ENCODE measurements at regions not wholly inside any gene's neighbourhood (a gene's known extent, or its start where the extent isn't known, plus 50 kb on each side); places are given as distances from the start of the nearest gene placed in this dataset.

- no peak for DNase-seq (ENCODE audit: extremely low spot score, unreplicated experiment)
- no peaks in the 10 kb centered on the region for H3K36me3 Mint-ChIP-seq (ENCODE audit: unreplicated experiment)
- TF ChIP-seq CTCF (IDR thresholded peaks at IDR 0.05): no peak
- peaks cover 11% of the 10 kb centered on the region for H3K4me1 Mint-ChIP-seq (ENCODE audit: unreplicated experiment)
- H3K4me3 Mint-ChIP-seq (ENCODE audit: unreplicated experiment): no peak overlapping the region
- no peak overlapping the region for H3K27ac Mint-ChIP-seq (ENCODE audit: unreplicated experiment)
- no peaks in the 10 kb centered on the region for H3K27me3 Mint-ChIP-seq (ENCODE audit: unreplicated experiment)
- peaks cover 1% of the 10 kb centered on the region for H3K9me3 Mint-ChIP-seq (ENCODE audit: unreplicated experiment)
Observed at GRCh38 chr3:104892044-104892443, 474.7 kb upstream of the ALCAM start.

GRCh38 chr3:104896624-104897023, 470.1 kb upstream of the ALCAM start:
- no peak overlapping the region for H3K4me3 Mint-ChIP-seq (ENCODE audit: unreplicated experiment)
- no peak for TF ChIP-seq CTCF (IDR thresholded peaks at IDR 0.05)
- no peak overlapping the region for H3K27ac Mint-ChIP-seq (ENCODE audit: unreplicated experiment)
- H3K36me3 Mint-ChIP-seq (ENCODE audit: unreplicated experiment): no peaks in the 10 kb centered on the region
- H3K27me3 Mint-ChIP-seq (ENCODE audit: unreplicated experiment): no peaks in the 10 kb centered on the region
- no peak for DNase-seq (ENCODE audit: extremely low spot score, unreplicated experiment)
- peaks cover 3% of the 10 kb centered on the region for H3K9me3 Mint-ChIP-seq (ENCODE audit: unreplicated experiment)
- H3K4me1 Mint-ChIP-seq (ENCODE audit: unreplicated experiment): peaks cover 14% of the 10 kb centered on the region

- H3K27me3 Mint-ChIP-seq (ENCODE audit: unreplicated experiment): no peaks in the 10 kb centered on the region
- peaks cover 21% of the 10 kb centered on the region for H3K9me3 Mint-ChIP-seq (ENCODE audit: unreplicated experiment)
- TF ChIP-seq CTCF (IDR thresholded peaks at IDR 0.05): no peak
- no peak for DNase-seq (ENCODE audit: extremely low spot score, unreplicated experiment)
- H3K36me3 Mint-ChIP-seq (ENCODE audit: unreplicated experiment): peaks cover 2% of the 10 kb centered on the region
- peaks cover 9% of the 10 kb centered on the region for H3K4me1 Mint-ChIP-seq (ENCODE audit: unreplicated experiment)
- no peak overlapping the region for H3K27ac Mint-ChIP-seq (ENCODE audit: unreplicated experiment)
- no peak overlapping the region for H3K4me3 Mint-ChIP-seq (ENCODE audit: unreplicated experiment)
Observed at GRCh38 chr3:104901396-104901795, 465.3 kb upstream of the ALCAM start.

DNA sequence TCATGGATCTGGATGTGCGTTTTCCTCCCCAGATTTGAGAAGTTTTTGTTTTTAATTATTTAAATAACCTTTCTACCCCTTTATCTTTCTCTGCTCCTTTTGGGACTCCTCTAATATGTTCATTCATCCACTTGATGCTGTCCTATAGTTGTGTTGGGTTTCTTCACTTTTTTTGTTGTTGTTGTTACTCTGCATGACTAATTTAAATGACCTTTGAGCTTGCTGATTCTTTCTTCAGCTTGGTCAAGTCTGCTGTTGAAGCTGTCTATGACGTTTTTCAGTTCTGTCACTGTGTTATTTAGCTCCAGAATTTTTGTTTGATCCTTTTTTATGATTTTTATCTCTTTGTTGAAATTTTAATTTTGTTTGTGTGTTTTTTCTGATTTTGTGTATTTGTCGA, 463.6 kb upstream of the ALCAM start:
- H3K9me3 Mint-ChIP-seq (ENCODE audit: unreplicated experiment): peaks cover 18% of the 10 kb centered on the region
- H3K27ac Mint-ChIP-seq (ENCODE audit: unreplicated experiment): no peak overlapping the region
- no peak for DNase-seq (ENCODE audit: extremely low spot score, unreplicated experiment)
- H3K27me3 Mint-ChIP-seq (ENCODE audit: unreplicated experiment): no peaks in the 10 kb centered on the region
- no peak for TF ChIP-seq CTCF (IDR thresholded peaks at IDR 0.05)
- H3K4me1 Mint-ChIP-seq (ENCODE audit: unreplicated experiment): peaks cover 6% of the 10 kb centered on the region
- no peak overlapping the region for H3K4me3 Mint-ChIP-seq (ENCODE audit: unreplicated experiment)
- H3K36me3 Mint-ChIP-seq (ENCODE audit: unreplicated experiment): peaks cover 2% of the 10 kb centered on the region

- H3K9me3 Mint-ChIP-seq (ENCODE audit: unreplicated experiment): peaks cover 18% of the 10 kb centered on the region
- no peaks in the 10 kb centered on the region for H3K27me3 Mint-ChIP-seq (ENCODE audit: unreplicated experiment)
- no peak for DNase-seq (ENCODE audit: extremely low spot score, unreplicated experiment)
- no peak overlapping the region for H3K4me3 Mint-ChIP-seq (ENCODE audit: unreplicated experiment)
- peaks cover 29% of the 10 kb centered on the region for H3K4me1 Mint-ChIP-seq (ENCODE audit: unreplicated experiment)
- peaks cover 2% of the 10 kb centered on the region for H3K36me3 Mint-ChIP-seq (ENCODE audit: unreplicated experiment)
- no peak for TF ChIP-seq CTCF (IDR thresholded peaks at IDR 0.05)
- H3K27ac Mint-ChIP-seq (ENCODE audit: unreplicated experiment): no peak overlapping the region
Observed at GRCh38 chr3:104906001-104906639, 460.6 kb upstream of the ALCAM start.
